ENCODE measurements at regions not wholly inside any gene's neighbourhood (a gene's known extent, or its start where the extent isn't known, plus 50 kb on each side); places are given as distances from the start of the nearest gene placed in this dataset.
"Not testable (repeated sequence)": the region's sequence is repeated elsewhere in the genome, so short reads cannot be mapped to it uniquely, and the experiment has no call there.

- H3K36me3 ChIP-seq; H3K4me1 ChIP-seq (replicated peaks); H3K27ac ChIP-seq; H3K27me3 ChIP-seq (replicated peaks); H3K4me3 ChIP-seq; H3K9me3 ChIP-seq (replicated peaks); DNase-seq (ENCODE audit: low read depth in 1 of 2, low spot score in 2 of 2): not testable (repeated sequence)
Observed at GRCh38 chr2:87611956-87612355, 135.9 kb upstream of the PLGLB2 start.

DNA sequence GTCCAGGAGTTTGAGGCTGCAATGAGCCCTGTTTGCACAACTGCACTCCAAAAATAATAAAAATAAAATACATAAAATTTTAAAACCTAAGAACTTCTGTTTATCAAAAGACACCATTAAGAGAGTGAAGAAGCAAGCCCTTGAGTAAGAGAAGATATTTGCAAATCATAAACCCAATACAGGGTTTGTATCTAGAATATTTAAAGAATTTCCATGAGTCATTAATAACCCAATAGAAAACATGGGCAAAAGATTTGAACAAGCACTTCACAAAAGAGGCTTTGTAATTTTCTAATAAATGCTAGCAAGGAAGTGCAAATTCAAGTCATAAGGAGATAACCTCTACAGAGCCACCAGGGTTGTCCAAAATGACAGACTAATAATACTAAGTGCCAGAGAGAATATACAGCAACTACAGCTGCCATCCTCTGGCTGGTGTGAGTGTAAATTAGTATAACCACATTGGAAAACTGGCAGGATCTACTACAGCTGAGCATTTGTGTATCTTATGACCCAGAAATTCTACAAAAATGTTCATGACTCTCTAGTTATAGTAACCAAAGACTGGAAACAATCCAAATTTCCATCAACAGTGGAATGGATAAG is 133.0 kb upstream of the PLGLB2 start:
- not testable (repeated sequence) for H3K27ac ChIP-seq; H3K9me3 ChIP-seq (replicated peaks); H3K4me1 ChIP-seq (replicated peaks); H3K36me3 ChIP-seq; H3K27me3 ChIP-seq (replicated peaks); DNase-seq (ENCODE audit: low read depth in 1 of 2, low spot score in 2 of 2); H3K4me3 ChIP-seq

GRCh38 chr2:87619121-87619520 is 128.8 kb upstream of the PLGLB2 start:
- not testable (repeated sequence) for DNase-seq (ENCODE audit: low read depth in 1 of 2, low spot score in 2 of 2); H3K27me3 ChIP-seq (replicated peaks); H3K36me3 ChIP-seq; H3K4me3 ChIP-seq; H3K4me1 ChIP-seq (replicated peaks); H3K9me3 ChIP-seq (replicated peaks); H3K27ac ChIP-seq

DNA sequence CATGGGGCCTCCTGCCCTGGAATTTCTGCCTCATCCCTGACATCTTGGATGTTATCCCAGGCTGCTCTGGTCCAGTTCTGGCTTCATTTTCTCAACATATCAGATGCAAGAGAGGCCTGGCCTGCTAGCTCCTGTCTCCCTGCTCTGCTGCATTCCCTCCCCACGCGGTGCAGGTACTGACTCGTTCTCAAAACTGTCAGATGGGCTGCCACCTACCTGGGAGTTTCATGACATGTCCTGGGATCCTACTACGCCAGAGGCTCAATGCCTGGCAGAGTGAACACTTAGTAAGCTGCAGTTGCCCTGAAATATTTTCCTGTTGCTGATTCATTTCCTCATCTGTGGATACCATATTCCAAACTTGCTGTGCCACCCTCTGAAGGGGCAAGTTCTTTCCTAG is 126.7 kb upstream of the PLGLB2 start:
- not testable (repeated sequence) for DNase-seq (ENCODE audit: low read depth in 1 of 2, low spot score in 2 of 2); H3K4me3 ChIP-seq; H3K36me3 ChIP-seq; H3K4me1 ChIP-seq (replicated peaks); H3K27ac ChIP-seq; H3K9me3 ChIP-seq (replicated peaks); H3K27me3 ChIP-seq (replicated peaks)

- H3K27ac ChIP-seq; H3K9me3 ChIP-seq (replicated peaks); H3K36me3 ChIP-seq; H3K4me3 ChIP-seq; DNase-seq (ENCODE audit: low read depth in 1 of 2, low spot score in 2 of 2); H3K27me3 ChIP-seq (replicated peaks); H3K4me1 ChIP-seq (replicated peaks): not testable (repeated sequence)
Observed at GRCh38 chr2:87622720-87623119, 125.2 kb upstream of the PLGLB2 start.

- H3K27ac ChIP-seq; H3K9me3 ChIP-seq (replicated peaks); H3K4me1 ChIP-seq (replicated peaks); H3K27me3 ChIP-seq (replicated peaks); H3K36me3 ChIP-seq; H3K4me3 ChIP-seq: not testable (repeated sequence)
- peak; percentile 55 to 86 for DNase-seq (ENCODE audit: low read depth in 1 of 2, low spot score in 2 of 2)
Observed at GRCh38 chr2:87629491-87630458, 118.1 kb upstream of the PLGLB2 start.

DNA sequence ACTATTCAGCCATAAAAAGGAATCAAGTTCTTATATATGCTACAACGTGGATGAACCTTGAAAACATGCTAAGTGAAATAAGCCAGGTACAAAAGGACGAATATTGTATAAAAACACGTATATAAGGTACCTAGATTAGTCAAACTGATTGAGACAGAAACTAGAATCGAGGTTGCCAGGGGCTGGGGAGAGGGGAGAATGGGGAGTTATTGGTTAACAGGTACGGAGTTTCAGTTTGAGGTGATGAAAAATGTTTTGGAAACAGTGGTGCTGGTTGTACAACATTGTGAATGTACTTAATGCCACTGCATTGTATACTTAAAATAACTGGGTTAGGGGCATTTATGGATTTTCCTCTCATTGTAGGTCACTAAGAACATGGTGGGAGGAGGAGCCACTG is 117.0 kb upstream of the PLGLB2 start:
- H3K27me3 ChIP-seq (replicated peaks); H3K4me1 ChIP-seq (replicated peaks); H3K36me3 ChIP-seq; DNase-seq (ENCODE audit: low read depth in 1 of 2, low spot score in 2 of 2); H3K27ac ChIP-seq; H3K9me3 ChIP-seq (replicated peaks); H3K4me3 ChIP-seq: not testable (repeated sequence)

- H3K4me3 ChIP-seq; H3K27ac ChIP-seq; H3K9me3 ChIP-seq (replicated peaks); H3K27me3 ChIP-seq (replicated peaks); H3K36me3 ChIP-seq; H3K4me1 ChIP-seq (replicated peaks); DNase-seq (ENCODE audit: low read depth in 1 of 2, low spot score in 2 of 2): not testable (repeated sequence)
Observed at GRCh38 chr2:87631402-87631801, 116.5 kb upstream of the PLGLB2 start.

GRCh38 chr2:87633287-87633963 is 114.5 kb upstream of the PLGLB2 start:
- not testable (repeated sequence) for H3K27me3 ChIP-seq (replicated peaks); DNase-seq (ENCODE audit: low read depth in 1 of 2, low spot score in 2 of 2); H3K36me3 ChIP-seq; H3K4me1 ChIP-seq (replicated peaks); H3K4me3 ChIP-seq; H3K9me3 ChIP-seq (replicated peaks); H3K27ac ChIP-seq

- H3K4me1 ChIP-seq (replicated peaks); H3K27me3 ChIP-seq (replicated peaks); H3K9me3 ChIP-seq (replicated peaks); H3K36me3 ChIP-seq; H3K4me3 ChIP-seq; DNase-seq (ENCODE audit: low read depth in 1 of 2, low spot score in 2 of 2); H3K27ac ChIP-seq: not testable (repeated sequence)
Observed at GRCh38 chr2:87634106-87634505, 113.8 kb upstream of the PLGLB2 start.

DNA sequence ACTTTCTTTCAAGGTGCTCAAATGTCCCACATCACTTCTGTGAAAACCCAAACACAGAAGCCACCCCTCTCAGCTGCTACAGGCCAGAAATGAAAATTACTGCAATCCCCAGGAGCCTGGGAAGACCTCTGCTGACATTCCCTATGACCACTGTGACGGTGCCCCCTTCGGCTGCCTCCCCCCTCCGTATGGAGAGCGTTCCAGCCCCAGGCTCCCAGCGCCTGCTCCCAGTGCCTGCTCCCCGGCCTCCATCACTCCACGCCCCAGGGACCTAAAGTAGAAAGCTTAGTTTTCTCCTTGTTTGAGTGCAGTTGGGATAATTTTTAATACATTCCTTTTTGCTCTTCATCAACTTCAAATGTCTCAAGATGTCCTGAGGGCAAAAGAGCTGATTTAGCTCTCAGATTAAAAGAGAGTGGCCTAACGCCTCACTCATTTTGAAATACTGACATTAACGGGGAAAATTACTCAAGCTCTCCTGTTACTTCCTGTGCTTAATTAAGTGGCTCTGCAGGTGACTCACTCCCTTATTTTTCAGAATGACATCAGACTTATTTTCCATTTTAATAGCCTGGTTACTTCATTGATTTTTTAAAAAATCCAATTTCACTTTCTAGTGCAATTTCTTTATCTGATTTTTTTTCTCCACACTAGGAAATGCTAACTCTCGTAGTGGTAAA is 112.8 kb upstream of the PLGLB2 start:
- DNase-seq (ENCODE audit: low read depth in 1 of 2, low spot score in 2 of 2); H3K27me3 ChIP-seq (replicated peaks); H3K27ac ChIP-seq; H3K36me3 ChIP-seq; H3K4me3 ChIP-seq; H3K9me3 ChIP-seq (replicated peaks); H3K4me1 ChIP-seq (replicated peaks): not testable (repeated sequence)

DNA sequence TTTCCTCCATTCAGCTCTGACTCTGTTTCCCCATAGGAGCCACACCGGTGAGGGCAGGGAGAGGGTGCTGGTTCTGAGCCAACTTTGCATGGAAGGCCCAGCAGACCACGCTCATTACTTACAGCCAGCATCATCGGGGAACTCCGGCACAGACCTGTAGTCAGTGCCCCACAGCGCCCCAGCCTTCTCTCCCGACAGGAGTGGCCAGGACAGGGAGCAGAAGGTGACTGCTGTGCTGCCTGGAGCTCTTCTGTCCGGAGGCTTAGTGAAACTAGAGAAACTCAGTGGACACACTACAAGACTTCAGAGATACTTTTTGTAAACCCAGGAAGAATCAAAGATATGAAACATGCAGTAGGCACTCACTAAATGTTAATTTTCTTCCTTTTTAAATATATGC is 111.6 kb upstream of the PLGLB2 start:
- H3K27ac ChIP-seq; H3K4me3 ChIP-seq; DNase-seq (ENCODE audit: low read depth in 1 of 2, low spot score in 2 of 2); H3K36me3 ChIP-seq; H3K9me3 ChIP-seq (replicated peaks); H3K27me3 ChIP-seq (replicated peaks); H3K4me1 ChIP-seq (replicated peaks): not testable (repeated sequence)

DNA sequence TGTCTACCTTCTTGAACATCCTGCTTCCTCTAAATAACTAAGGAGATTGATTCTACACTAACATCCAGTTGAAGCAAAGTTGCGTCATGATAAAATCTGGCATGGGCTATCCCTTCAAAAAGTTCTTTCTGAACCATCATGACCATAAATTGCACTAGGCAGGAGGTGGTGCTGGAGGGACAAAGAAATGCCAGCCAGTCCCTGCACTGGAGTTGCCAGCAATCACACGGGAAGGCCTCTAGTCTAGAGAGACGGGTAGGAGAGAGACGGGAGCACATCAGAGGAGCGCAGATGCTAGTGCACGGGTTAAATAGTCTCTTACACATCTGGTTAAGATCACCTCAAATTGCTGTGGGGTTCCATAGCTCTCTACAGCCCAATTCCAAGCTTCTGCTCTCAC is 111.2 kb upstream of the PLGLB2 start:
- not testable (repeated sequence) for H3K9me3 ChIP-seq (replicated peaks); H3K27me3 ChIP-seq (replicated peaks); H3K27ac ChIP-seq; H3K4me1 ChIP-seq (replicated peaks); DNase-seq (ENCODE audit: low read depth in 1 of 2, low spot score in 2 of 2); H3K4me3 ChIP-seq; H3K36me3 ChIP-seq

Measured in SJSA1 (cell line).